Psoas muscle (tissue), 7 donors: ENCODE measurements at regions not wholly inside any gene's neighbourhood (a gene's known extent, or its start where the extent isn't known, plus 50 kb on each side); places are given as distances from the start of the nearest gene placed in this dataset.

Experiments used
- ATAC-seq, 4 donors: fragments of 200-7000 bp; cut with Tn5 transposase; one replicate each; pipeline ENCODE4 v1.9.1; 2020; ENCODE audit warnings: moderate library complexity in 3 of 4, mild to moderate bottlenecking in 2 of 4
- DNase-seq, 2 donors: peaks; one replicate each; pipeline ENCODE4 v3.0.0-alpha.2; 2020
- H3K27ac ChIP-seq: fragments of 200-600 bp; one replicate; pipeline ENCODE4 v1.8.0; 2022
- H3K27me3 ChIP-seq, 3 donors: fragments of 200-600 bp in 1 of 3; one replicate each; pipeline versions ENCODE4 v1.6.1 to v1.8.0; 2013 to 2022; ENCODE audit warnings: low read length in 2 of 3, mild to moderate bottlenecking in 2 of 3, moderate library complexity in 1 of 3; ENCODE audit not compliant: insufficient read depth in 3 of 3
- H3K36me3 ChIP-seq, 2 donors: fragments of 200-600 bp in 1 of 2; one replicate each; pipeline versions ENCODE4 v1.6.1 to v1.8.0; 2013 to 2022; ENCODE audit warnings: low read depth in 1 of 2, mild to moderate bottlenecking in 1 of 2, moderate library complexity in 1 of 2; ENCODE audit not compliant: insufficient read depth in 1 of 2
- H3K4me1 ChIP-seq: fragments of 200-600 bp; one replicate; pipeline ENCODE4 v1.8.0; 2022
- H3K4me3 ChIP-seq: fragments of 200-600 bp; one replicate; pipeline ENCODE4 v1.8.0; 2022; ENCODE audit warnings: mild to moderate bottlenecking
- H3K9me3 ChIP-seq: fragments of 200-600 bp; one replicate; pipeline ENCODE4 v1.8.0; 2022
- WGBS, 3 donors: extraction: QIAGEN DNeasy Blood & Tissue Kit; methylation state at CpG; one replicate each; pipeline versions ENCODE4 v1.1.6 to v1.1.7; 2013; 5-methylcytosine and 5-hydroxymethylcytosine counted together
- intact Hi-C, 2 donors: fragments of 100-400 bp; cut with DNase I; formaldehyde crosslinking; loops; one replicate each; pipeline versions ENCODE4 v1.11.0 to v1.14.2; 2022
- TF ChIP-seq, protein P1 (sequence below): fragments of 200-600 bp; IDR thresholded peaks from one replicate; pipeline ENCODE4 v1.8.0; 2022; ENCODE audit warnings: antibody characterized with exemption
- donor health status: healthy with polysubstance abuse.
- donor health status: DM: no; HTN: no; CAD: no; lungs with moderate emphysema.
- donor health status: Bipolar disorder and iron deficiency.
- donor health status: healthy.
- donor health status: DM: yes; HTN: yes; CAD: no.
- donor health status: DM: no; HTN: no; CAD: no.
- donor health status: DM: yes; HTN: yes; CAD: no.

DNA sequence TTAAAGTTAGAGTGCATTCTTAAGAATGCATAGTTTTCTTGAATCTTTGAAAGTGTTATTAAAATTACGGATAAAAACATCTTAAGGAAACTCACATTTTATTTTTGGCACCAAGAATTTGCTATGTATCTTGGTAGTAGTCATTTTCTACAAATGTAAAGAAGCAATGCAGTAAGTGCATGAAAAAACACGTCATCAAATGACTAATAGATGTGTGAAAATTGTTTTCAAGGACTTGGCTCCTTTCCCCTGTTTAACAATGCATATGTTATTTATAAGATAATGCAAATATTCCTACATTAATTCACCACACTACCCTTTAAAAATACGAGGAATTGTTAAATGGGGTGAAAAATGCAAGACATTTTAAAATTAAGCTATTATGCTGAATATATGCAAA lies 461.2 kb upstream of the PCDH7 start:
- Histone ChIP-seq H3K36me3 (no peaks in the 10 kb centered on the region), H3K4me3 (no peak overlapping the region), H3K27ac (no peak overlapping the region), H3K9me3 (no peaks in the 10 kb centered on the region), H3K4me1 (no peaks in the 10 kb centered on the region), H3K27me3 (no peaks in the 10 kb centered on the region)
- TF ChIP-seq, protein P1, sequence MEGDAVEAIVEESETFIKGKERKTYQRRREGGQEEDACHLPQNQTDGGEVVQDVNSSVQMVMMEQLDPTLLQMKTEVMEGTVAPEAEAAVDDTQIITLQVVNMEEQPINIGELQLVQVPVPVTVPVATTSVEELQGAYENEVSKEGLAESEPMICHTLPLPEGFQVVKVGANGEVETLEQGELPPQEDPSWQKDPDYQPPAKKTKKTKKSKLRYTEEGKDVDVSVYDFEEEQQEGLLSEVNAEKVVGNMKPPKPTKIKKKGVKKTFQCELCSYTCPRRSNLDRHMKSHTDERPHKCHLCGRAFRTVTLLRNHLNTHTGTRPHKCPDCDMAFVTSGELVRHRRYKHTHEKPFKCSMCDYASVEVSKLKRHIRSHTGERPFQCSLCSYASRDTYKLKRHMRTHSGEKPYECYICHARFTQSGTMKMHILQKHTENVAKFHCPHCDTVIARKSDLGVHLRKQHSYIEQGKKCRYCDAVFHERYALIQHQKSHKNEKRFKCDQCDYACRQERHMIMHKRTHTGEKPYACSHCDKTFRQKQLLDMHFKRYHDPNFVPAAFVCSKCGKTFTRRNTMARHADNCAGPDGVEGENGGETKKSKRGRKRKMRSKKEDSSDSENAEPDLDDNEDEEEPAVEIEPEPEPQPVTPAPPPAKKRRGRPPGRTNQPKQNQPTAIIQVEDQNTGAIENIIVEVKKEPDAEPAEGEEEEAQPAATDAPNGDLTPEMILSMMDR, result no peak
- no peak for DNase-seq
- ATAC-seq, result no peak
- whole genome bisulfite sequencing, 3 donors, result 69 to 71% (median 70%) methylated on average over 3 of the region's 3 CpGs
- intact Hi-C loops, result no loop called here

DNA sequence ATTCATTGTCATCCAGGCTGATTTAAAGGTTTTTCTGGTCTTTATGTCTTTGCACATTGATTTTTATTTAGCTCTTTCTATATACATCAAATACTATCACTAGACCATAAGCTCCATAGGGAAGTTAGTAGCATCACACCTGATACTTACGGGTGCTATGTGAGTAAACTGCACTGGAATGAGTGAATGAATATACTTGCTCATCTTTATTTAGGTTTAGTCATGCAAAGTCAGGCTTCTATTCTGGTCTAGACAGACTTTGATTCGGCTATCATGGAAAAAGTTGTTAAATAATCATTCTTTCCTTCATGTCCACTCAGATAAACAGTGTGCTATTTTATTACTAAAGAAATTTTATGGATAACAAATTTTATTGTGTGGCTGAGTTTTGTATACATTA lies 457.8 kb upstream of the PCDH7 start:
- H3K4me3 ChIP-seq, result no peak overlapping the region
- intact Hi-C loops, result no loop called here
- DNase-seq (no peak), ATAC-seq (no peak)
- H3K9me3 ChIP-seq, result no peaks in the 10 kb centered on the region
- H3K4me1 ChIP-seq, result no peaks in the 10 kb centered on the region
- no peaks in the 10 kb centered on the region for H3K36me3 ChIP-seq
- H3K27ac ChIP-seq, result no peak overlapping the region
- WGBS, 3 donors, result 86 to 87% (median 87%) methylated on average over 2 of the region's 2 CpGs
- TF ChIP-seq, protein P1, result no peak
- H3K27me3 ChIP-seq, result no peaks in the 10 kb centered on the region

DNA sequence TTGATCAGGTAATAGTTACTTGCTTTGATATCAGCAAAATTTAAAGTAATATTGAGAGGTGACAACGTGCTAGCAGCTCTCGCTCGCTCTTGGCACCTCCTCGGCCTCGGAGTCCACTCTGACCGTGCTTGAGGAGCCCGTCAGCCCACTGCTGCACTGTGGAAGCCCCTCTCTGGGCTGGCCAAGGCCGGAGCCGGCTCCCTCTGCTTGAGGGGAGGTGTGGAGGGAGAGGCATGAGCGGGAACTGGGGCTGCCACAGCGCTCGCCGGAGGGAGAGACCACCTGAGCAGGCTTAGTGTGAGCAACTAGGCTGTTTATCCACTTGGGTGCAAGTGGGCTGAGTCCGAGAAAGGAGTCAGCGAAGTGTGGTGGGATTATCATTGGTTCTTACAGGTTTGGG lies 455.7 kb upstream of the PCDH7 start:
- Histone ChIP-seq H3K27ac (no peak overlapping the region), H3K9me3 (no peaks in the 10 kb centered on the region), H3K27me3 (no peaks in the 10 kb centered on the region), H3K36me3 (no peaks in the 10 kb centered on the region), H3K4me1 (no peaks in the 10 kb centered on the region), H3K4me3 (no peak overlapping the region)
- intact Hi-C loops, result no loop called here
- ATAC-seq (no peak), DNase-seq (no peak)
- TF ChIP-seq, protein P1, result no peak
- 95 to 97% (median 96%) methylated on average over 15 of the region's 15 CpGs for WGBS, 3 donors

DNA sequence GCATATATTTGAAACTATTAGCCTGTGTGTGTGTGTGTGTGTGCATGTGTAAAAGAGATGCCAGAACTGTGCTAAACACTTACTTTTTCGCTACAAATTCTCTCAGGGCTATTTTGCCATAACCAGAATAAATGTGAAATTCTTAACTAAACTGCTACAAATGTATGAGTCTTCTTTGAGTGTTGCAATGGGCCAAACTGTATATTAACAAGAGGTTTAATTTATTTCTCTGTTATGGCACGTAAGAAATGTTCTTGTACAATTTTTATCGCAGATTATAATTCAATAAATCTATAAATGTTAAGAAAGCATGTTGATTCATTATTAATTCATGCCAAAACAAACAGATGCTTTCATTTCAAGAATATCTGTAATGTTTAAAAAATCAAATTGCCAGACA lies 454.5 kb upstream of the PCDH7 start:
- TF ChIP-seq, protein P1, result no peak

DNA sequence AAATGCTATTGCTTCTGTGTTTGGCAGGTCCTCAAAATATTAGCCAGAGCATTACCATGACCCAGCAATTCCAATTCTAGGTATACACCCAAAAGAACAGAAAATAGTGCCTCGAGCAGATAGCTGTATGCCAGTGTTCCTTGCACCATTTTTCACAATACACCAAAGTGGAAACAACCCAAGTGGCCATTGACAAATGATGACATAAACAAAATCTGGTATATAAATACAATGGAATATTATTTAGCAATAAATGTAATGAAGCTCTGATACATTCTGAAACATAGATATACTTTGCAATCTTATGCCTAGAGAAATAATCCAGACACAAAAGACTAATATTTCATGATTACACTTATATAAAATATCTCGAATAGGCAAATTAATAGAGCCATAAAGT lies 451.8 kb upstream of the PCDH7 start:
- DNase-seq (no peak), ATAC-seq (no peak)
- WGBS, 3 donors, result 72 to 83% (median 76%) methylated on average over 2 of the region's 2 CpGs
- TF ChIP-seq, protein P1, result no peak
- Histone ChIP-seq H3K36me3 (no peaks in the 10 kb centered on the region), H3K27me3 (no peaks in the 10 kb centered on the region), H3K27ac (no peak overlapping the region), H3K4me1 (no peaks in the 10 kb centered on the region), H3K4me3 (no peak overlapping the region), H3K9me3 (peaks cover 3% of the 10 kb centered on the region)
- intact Hi-C loops, result no loop called here

More for the DNA sequence above, 454.5 kb upstream of the PCDH7 start:
- DNase-seq (no peak), ATAC-seq (no peak)
- H3K36me3 ChIP-seq, result no peaks in the 10 kb centered on the region
- no peak overlapping the region for H3K4me3 ChIP-seq
- H3K27me3 ChIP-seq, result no peaks in the 10 kb centered on the region
- intact Hi-C loops, result no loop called here
- 37 to 40% (median 38%) methylated on average over 3 of the region's 3 CpGs for whole genome bisulfite sequencing, 3 donors
- H3K4me1 ChIP-seq, result no peaks in the 10 kb centered on the region
- no peak overlapping the region for H3K27ac ChIP-seq
- no peaks in the 10 kb centered on the region for H3K9me3 ChIP-seq
